ENCODE measurements at regions not wholly inside any gene's neighbourhood (a gene's known extent, or its start where the extent isn't known, plus 50 kb on each side); places are given as distances from the start of the nearest gene placed in this dataset.

- no peak for TF ChIP-seq CTCF (IDR thresholded peaks at IDR 0.05)
- TF ChIP-seq POLR2A (IDR thresholded peaks at IDR 0.05), result no peak
- TF ChIP-seq POLR2AphosphoS5 (IDR thresholded peaks at IDR 0.05), result no peak
These were observed 150.4 kb upstream of the CHRM2 start for GRCh38 chr7:136717910-136718557.

Measured in transverse colon (tissue), 4 donors.